HG03135 (cell line): ENCODE measurements at regions not wholly inside any gene's neighbourhood (a gene's known extent, or its start where the extent isn't known, plus 50 kb on each side); places are given as distances from the start of the nearest gene placed in this dataset.
"Not testable (repeated sequence)": the region's sequence is repeated elsewhere in the genome, so short reads cannot be mapped to it uniquely, and the experiment has no call there.

Experiments used
- ATAC-seq: cut with Tn5 transposase; IDR thresholded peaks from one replicate; pipeline ENCODE4 v1.9.1; 2021; ENCODE audit warnings: mild to moderate bottlenecking, moderate library complexity; ENCODE audit not compliant: unreplicated experiment

- ATAC-seq: no peak
Measured at GRCh38 chr6:92962846-92963245, 456.5 kb downstream of the EPHA7 start.

GRCh38 chr6:92952111-92952510 lies 467.2 kb downstream of the EPHA7 start:
- ATAC-seq: not testable (repeated sequence)

- ATAC-seq: no peak
Measured at GRCh38 chr6:92945799-92946198, 473.6 kb downstream of the EPHA7 start.

GRCh38 chr6:92944132-92944531 lies 475.2 kb downstream of the EPHA7 start:
- no peak for ATAC-seq

GRCh38 chr6:92942549-92942948 lies 476.8 kb downstream of the EPHA7 start:
- ATAC-seq: no peak

GRCh38 chr6:92934625-92935024 lies 484.7 kb downstream of the EPHA7 start:
- ATAC-seq: no peak

GRCh38 chr6:92930171-92930570 lies 489.2 kb downstream of the EPHA7 start:
- no peak for ATAC-seq

GRCh38 chr6:92922216-92922806 lies 497.0 kb downstream of the EPHA7 start:
- no peak for ATAC-seq

GRCh38 chr6:92915466-92915865 lies 503.9 kb downstream of the EPHA7 start:
- no peak for ATAC-seq

- ATAC-seq: no peak
Measured at GRCh38 chr6:92911301-92911700, 508.1 kb downstream of the EPHA7 start.

GRCh38 chr6:92910646-92911045 lies 508.7 kb downstream of the EPHA7 start:
- ATAC-seq: no peak

GRCh38 chr6:92906385-92906784 lies 513.0 kb downstream of the EPHA7 start:
- no peak for ATAC-seq

- ATAC-seq: no peak
Measured at GRCh38 chr6:92893741-92894140, 525.6 kb downstream of the EPHA7 start.

GRCh38 chr6:92892626-92893170 lies 526.7 kb downstream of the EPHA7 start:
- ATAC-seq: no peak

- ATAC-seq: no peak
Measured at GRCh38 chr6:92888316-92888715, 531.0 kb downstream of the EPHA7 start.

GRCh38 chr6:92887871-92888270 lies 531.5 kb downstream of the EPHA7 start:
- no peak for ATAC-seq

GRCh38 chr6:92879526-92879925 lies 539.8 kb downstream of the EPHA7 start:
- ATAC-seq: no peak

GRCh38 chr6:92864966-92865555 lies 554.3 kb downstream of the EPHA7 start:
- no peak for ATAC-seq

GRCh38 chr6:92849636-92850035 lies 569.7 kb downstream of the EPHA7 start:
- no peak for ATAC-seq

- ATAC-seq: no peak
Measured at GRCh38 chr6:92848901-92849300, 570.5 kb downstream of the EPHA7 start.

- ATAC-seq: no peak
Measured at GRCh38 chr6:92848459-92848858, 570.9 kb downstream of the EPHA7 start.

- ATAC-seq: no peak
Measured at GRCh38 chr6:92847988-92848387, 571.4 kb downstream of the EPHA7 start.
